Endothelial cell of umbilical vein (primary cell): ENCODE measurements at regions not wholly inside any gene's neighbourhood (a gene's known extent, or its start where the extent isn't known, plus 50 kb on each side); places are given as distances from the start of the nearest gene placed in this dataset.
A peak's percentile ranks its signal among the peaks of the same experiment; 100 is the strongest.

ENCODE experiments used
- BruUV-seq: library from RNA; stranded (reverse); fragments of 400-500 nt; replicated peaks from 2 replicates; lab custom pipeline; 2021; lab: Mats Ljungman, UMichigan
- CTCF ChIA-PET: fragments of 300-600, 350-600 bp; sonication (Branson Sonifier 250); formaldehyde crosslinking; loops from one replicate; lab custom pipeline; 2021; ENCODE audit warnings: antibody characterized with exemption, inconsistent platforms; lab: Charles Lee
- POLR2A ChIA-PET: fragments of 300-600, 350-600 bp; sonication (Branson Sonifier 250); formaldehyde crosslinking; loops from one replicate; lab custom pipeline; 2021; ENCODE audit warnings: antibody characterized with exemption, inconsistent platforms; lab: Charles Lee
- DNase-seq: peaks from one replicate; pipeline ENCODE4 v3.0.0-alpha.2; 2011; ENCODE audit warnings: low read depth, low spot score
- FAIRE-seq: peaks from 2 replicates; lab custom pipeline; 2011; peaks lifted over from hg19 to GRCh38; lab: Jason Lieb, UNC
- H2AFZ ChIP-seq: 2 replicates; pipeline ENCODE4 v1.6.0; 2012; ENCODE audit warnings: low read depth, low read length, control low read depth, inconsistent platforms
- H3K27ac ChIP-seq: 2 replicates; pipeline ENCODE4 v1.5.1; 2011; ENCODE audit warnings: low read depth, mild to moderate bottlenecking, control low read depth, low read length, moderate library complexity; ENCODE audit not compliant: insufficient read depth
- H3K27me3 ChIP-seq, 2 experiments: 2 replicates each; pipeline versions ENCODE4 v1.6.0 to v1.6.1; 2011; ENCODE audit warnings: low read length in 2 of 2, mixed read lengths in 1 of 2; ENCODE audit not compliant: control insufficient read depth in 2 of 2, insufficient read depth in 2 of 2
- H3K36me3 ChIP-seq, 2 experiments: 2 replicates in 1 of 2; 3 replicates in 1 of 2; pipeline ENCODE4 v1.5.1; 2011; ENCODE audit warnings: low read length in 2 of 2, mild to moderate bottlenecking in 1 of 2, moderate library complexity in 1 of 2; ENCODE audit not compliant: control insufficient read depth in 2 of 2, insufficient read depth in 2 of 2; ENCODE audit errors: extremely low read depth in 1 of 2
- H3K4me1 ChIP-seq: 3 replicates; pipeline ENCODE4 v1.5.1; 2011; ENCODE audit warnings: mild to moderate bottlenecking, low read length; ENCODE audit not compliant: control insufficient read depth, insufficient read depth; ENCODE audit errors: extremely low read depth
- H3K4me2 ChIP-seq: 2 replicates; pipeline ENCODE4 v1.6.1; 2011; ENCODE audit warnings: low read length, control low read depth, mixed read lengths; ENCODE audit not compliant: insufficient read depth
- H3K4me3 ChIP-seq, 3 experiments: fragments of 200-600 bp in 1 of 3; sonication (generic), shearing (Covaris generic) in 1 of 3; replicated peaks in 1 of 3; 2 replicates each; pipeline ENCODE4 v1.5.1; 2011 to 2016; ENCODE audit warnings: control low read depth in 3 of 3, low read length in 3 of 3, mild to moderate bottlenecking in 2 of 3, inconsistent platforms in 1 of 3, low read depth in 1 of 3, moderate library complexity in 1 of 3; ENCODE audit not compliant: insufficient read depth in 1 of 3
- H3K79me2 ChIP-seq: 2 replicates; pipeline ENCODE4 v1.6.0; 2012; ENCODE audit warnings: low read length, inconsistent platforms; ENCODE audit not compliant: control insufficient read depth, insufficient read depth
- H3K9ac ChIP-seq: replicated peaks from 2 replicates; pipeline ENCODE3; 2011; ENCODE audit warnings: low read length, control low read depth; ENCODE audit not compliant: insufficient read depth; ENCODE audit errors: extremely low read depth
- H3K9me1 ChIP-seq: replicated peaks from 3 replicates; pipeline ENCODE4 v1.6.0; 2011; ENCODE audit warnings: mild to moderate bottlenecking, low read length; ENCODE audit not compliant: control insufficient read depth, insufficient read depth; ENCODE audit errors: extremely low read depth
- H3K9me3 ChIP-seq: replicated peaks from 2 replicates; pipeline ENCODE4 v1.5.1; 2012; ENCODE audit warnings: low read length, inconsistent platforms; ENCODE audit not compliant: control insufficient read depth, insufficient read depth
- H4K20me1 ChIP-seq: replicated peaks from 2 replicates; pipeline ENCODE3; 2011; ENCODE audit warnings: mild to moderate bottlenecking, low read length; ENCODE audit not compliant: control insufficient read depth, insufficient read depth; ENCODE audit errors: extremely low read depth
- FOS ChIP-seq: IDR thresholded peaks from 2 replicates; pipeline ENCODE4 v1.6.1; 2011; ENCODE audit warnings: mild to moderate bottlenecking, low read length, moderate library complexity, borderline replicate concordance; ENCODE audit not compliant: insufficient read depth
- JUN ChIP-seq: IDR thresholded peaks from 2 replicates; pipeline ENCODE4 v1.6.1; 2011; ENCODE audit warnings: borderline replicate concordance, low read depth; ENCODE audit not compliant: insufficient read length, insufficient read depth
- MAX ChIP-seq: IDR thresholded peaks from 2 replicates; pipeline ENCODE4 v1.6.1; 2011; ENCODE audit not compliant: insufficient read depth, insufficient read length
- POLR2A ChIP-seq: IDR thresholded peaks from 2 replicates; pipeline ENCODE4 v1.6.1; 2012; ENCODE audit warnings: low read depth, mild to moderate bottlenecking, control low read depth, low read length
- dilution Hi-C: fragments of 300-500 bp; cut with MboI; formaldehyde crosslinking; loops from one replicate; pipeline ENCODE4 v1.15.0; 2019; ENCODE audit warnings: low sequenced_read_pairs; ENCODE audit not compliant: extremely low pct_ligation_motif_present
- intact Hi-C: fragments of 100-400 bp; cut with micrococcal nuclease; formaldehyde crosslinking; loops from one replicate; pipeline ENCODE4 v1.10.0; 2022

- no peak for FAIRE-seq
These were observed 471.2 kb downstream of the GASK1B start for GRCh38 chr4:157701695-157701994.

GRCh38 chr4:157700898-157701694, 471.7 kb downstream of the GASK1B start:
- DNase-seq (peak; percentile 98), FAIRE-seq (peak; percentile 93)
- no peaks in the 10 kb centered on the region for H3K27me3 ChIP-seq
- intact Hi-C loops: loop anchor here (1.0 to 5.0 kb wide), 3 partner anchors 277 to 479 kb away; partner anchors contain the start of genes GASK1B and GRIA2
- H2AFZ ChIP-seq: peak overlapping the region; percentile 66
- peak overlapping the region; percentile 7 for H3K9ac ChIP-seq
- H3K4me2 ChIP-seq: peak overlapping the region; percentile 53
- dilution Hi-C loops: no loop called here
- H3K27ac ChIP-seq: peak overlapping the region; percentile 79
- peak overlapping the region in 1 of 3 experiments; percentile 10 for H3K4me3 ChIP-seq
- TSS peak; percentile 83 for BruUV-seq
- no peaks in the 10 kb centered on the region for H3K36me3 ChIP-seq
- H3K9me1 ChIP-seq: no peaks in the 10 kb centered on the region
- no peaks in the 10 kb centered on the region for H3K79me2 ChIP-seq
- TF ChIP-seq MAX (peak; percentile 68), FOS (no peak)
- POLR2A ChIA-PET: interaction anchor here (0.5 kb wide), 1 partner anchor 54 kb away, joined by 4 read pairs; no protein-coding TSS in a partner anchor
- CTCF ChIA-PET: interaction anchor here (1.1 to 2.5 kb wide), 3 partner anchors 10 to 278 kb away, joined by 3 to 7 read pairs (median 3); no protein-coding TSS in a partner anchor
- peaks cover 25% of the 10 kb centered on the region for H3K4me1 ChIP-seq
- no peaks in the 10 kb centered on the region for H3K9me3 ChIP-seq
- H4K20me1 ChIP-seq: no peaks in the 10 kb centered on the region

More at GRCh38 chr4:157701695-157701994, 471.2 kb downstream of the GASK1B start:
- intact Hi-C loops: loop anchor here (1.0 to 5.0 kb wide), 3 partner anchors 277 to 479 kb away; partner anchors contain the start of genes GASK1B and GRIA2
- CTCF ChIA-PET: interaction anchor here (1.1 to 2.5 kb wide), 3 partner anchors 10 to 277 kb away, joined by 3 to 7 read pairs (median 3); no protein-coding TSS in a partner anchor
- Histone ChIP-seq H4K20me1 (no peaks in the 10 kb centered on the region), H3K4me3 (peak overlapping the region in 1 of 3 experiments; percentile 10), H3K4me1 (peaks cover 25% of the 10 kb centered on the region), H3K9me1 (no peaks in the 10 kb centered on the region), H3K79me2 (no peaks in the 10 kb centered on the region), H2AFZ (peak overlapping the region; percentile 66), H3K4me2 (peak overlapping the region; percentile 53), H3K9ac (peak overlapping the region; percentile 7), H3K9me3 (no peaks in the 10 kb centered on the region), H3K27ac (peak overlapping the region; percentile 79), H3K36me3 (no peaks in the 10 kb centered on the region), H3K27me3 (no peaks in the 10 kb centered on the region)
- no TSS peak for BruUV-seq
- POLR2A ChIA-PET: interaction anchor here (0.5 kb wide), 1 partner anchor 53 kb away, joined by 4 read pairs; no protein-coding TSS in a partner anchor
- no peak for DNase-seq
- TF ChIP-seq POLR2A (no peak), FOS (peak; percentile 37), JUN (peak; percentile 61)
- dilution Hi-C loops: no loop called here
